ENCODE measurements at regions not wholly inside any gene's neighbourhood (a gene's known extent, or its start where the extent isn't known, plus 50 kb on each side); places are given as distances from the start of the nearest gene placed in this dataset.

DNA sequence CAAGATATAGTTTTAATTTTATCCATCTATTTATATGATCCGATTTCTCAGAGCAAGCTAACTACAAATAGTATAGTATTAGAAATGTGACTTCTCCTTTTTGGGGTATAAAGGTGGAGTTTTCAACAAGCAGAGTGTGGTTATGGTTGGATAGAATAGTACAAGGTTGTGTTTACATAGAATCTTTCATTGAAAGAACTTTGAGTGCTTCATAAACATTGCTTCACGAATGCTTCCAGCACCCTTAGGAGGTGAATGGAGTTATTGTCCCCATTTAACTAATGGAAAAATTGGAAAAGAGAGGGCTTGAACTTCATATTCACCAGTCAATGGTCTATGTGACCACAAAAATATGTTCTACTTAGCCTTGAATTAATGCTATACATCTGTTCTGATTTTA is 134.1 kb upstream of the CITED2 start:
- Histone ChIP-seq H3K27ac (ENCODE audit: insufficient read depth, low read length, poor library complexity, severe bottlenecking) (no peak overlapping the region), H3K9me3 (ENCODE audit: control insufficient read depth, low read length) (no peaks in the 10 kb centered on the region), H3K4me3 (ENCODE audit: insufficient read depth, low read depth, low read length, poor library complexity, severe bottlenecking) (no peak overlapping the region), H3K4me1 (ENCODE audit: control insufficient read depth, insufficient read depth, low read length, poor library complexity, severe bottlenecking) (no peaks in the 10 kb centered on the region), H3K36me3 (ENCODE audit: control insufficient read depth, insufficient read depth, low read length) (no peaks in the 10 kb centered on the region), H3K27me3 (replicated peaks; ENCODE audit: control insufficient read depth, insufficient read depth, low read length, poor library complexity, severe bottlenecking) (no peaks in the 10 kb centered on the region)
- DNase-seq, result no peak

GRCh38 chr6:139508023-139508422 is 133.6 kb upstream of the CITED2 start:
- Histone ChIP-seq H3K27me3 (replicated peaks; ENCODE audit: control insufficient read depth, insufficient read depth, low read length, poor library complexity, severe bottlenecking) (no peaks in the 10 kb centered on the region), H3K9me3 (ENCODE audit: control insufficient read depth, low read length) (no peaks in the 10 kb centered on the region), H3K4me3 (ENCODE audit: insufficient read depth, low read depth, low read length, poor library complexity, severe bottlenecking) (no peak overlapping the region), H3K36me3 (ENCODE audit: control insufficient read depth, insufficient read depth, low read length) (no peaks in the 10 kb centered on the region), H3K27ac (ENCODE audit: insufficient read depth, low read length, poor library complexity, severe bottlenecking) (no peak overlapping the region), H3K4me1 (ENCODE audit: control insufficient read depth, insufficient read depth, low read length, poor library complexity, severe bottlenecking) (no peaks in the 10 kb centered on the region)
- no peak for DNase-seq

DNA sequence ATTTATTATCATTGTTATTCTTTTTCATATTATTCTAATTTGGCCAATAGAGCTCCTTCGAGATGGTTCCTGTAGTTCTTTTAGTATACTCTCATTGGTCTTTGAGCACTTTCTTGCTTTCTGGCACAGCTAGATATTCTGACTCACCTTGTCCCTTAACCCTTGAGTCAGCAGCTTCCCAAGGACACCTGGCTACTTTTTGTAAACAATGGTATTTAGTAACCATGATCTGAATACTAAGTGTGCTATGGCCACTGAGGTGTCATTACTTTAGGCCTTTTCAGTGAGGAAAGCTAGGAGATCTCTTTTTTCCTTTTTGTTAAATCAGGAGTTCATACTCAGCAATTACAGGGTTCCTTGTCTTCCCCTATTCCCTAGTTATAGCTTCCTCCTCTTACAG is 126.5 kb upstream of the CITED2 start:
- no peaks in the 10 kb centered on the region for H3K4me1 ChIP-seq (ENCODE audit: control insufficient read depth, insufficient read depth, low read length, poor library complexity, severe bottlenecking)
- H3K36me3 ChIP-seq (ENCODE audit: control insufficient read depth, insufficient read depth, low read length), result no peaks in the 10 kb centered on the region
- H3K27me3 ChIP-seq (replicated peaks; ENCODE audit: control insufficient read depth, insufficient read depth, low read length, poor library complexity, severe bottlenecking), result no peaks in the 10 kb centered on the region
- H3K27ac ChIP-seq (ENCODE audit: insufficient read depth, low read length, poor library complexity, severe bottlenecking), result no peak overlapping the region
- H3K9me3 ChIP-seq (ENCODE audit: control insufficient read depth, low read length), result no peaks in the 10 kb centered on the region
- H3K4me3 ChIP-seq (ENCODE audit: insufficient read depth, low read depth, low read length, poor library complexity, severe bottlenecking), result no peak overlapping the region
- no peak for DNase-seq

GRCh38 chr6:139498715-139499114 is 124.3 kb upstream of the CITED2 start:
- Histone ChIP-seq H3K27me3 (replicated peaks; ENCODE audit: control insufficient read depth, insufficient read depth, low read length, poor library complexity, severe bottlenecking) (no peaks in the 10 kb centered on the region), H3K36me3 (ENCODE audit: control insufficient read depth, insufficient read depth, low read length) (no peaks in the 10 kb centered on the region), H3K4me3 (ENCODE audit: insufficient read depth, low read depth, low read length, poor library complexity, severe bottlenecking) (no peak overlapping the region), H3K27ac (ENCODE audit: insufficient read depth, low read length, poor library complexity, severe bottlenecking) (no peak overlapping the region), H3K4me1 (ENCODE audit: control insufficient read depth, insufficient read depth, low read length, poor library complexity, severe bottlenecking) (no peaks in the 10 kb centered on the region), H3K9me3 (ENCODE audit: control insufficient read depth, low read length) (no peaks in the 10 kb centered on the region)
- DNase-seq, result no peak

DNA sequence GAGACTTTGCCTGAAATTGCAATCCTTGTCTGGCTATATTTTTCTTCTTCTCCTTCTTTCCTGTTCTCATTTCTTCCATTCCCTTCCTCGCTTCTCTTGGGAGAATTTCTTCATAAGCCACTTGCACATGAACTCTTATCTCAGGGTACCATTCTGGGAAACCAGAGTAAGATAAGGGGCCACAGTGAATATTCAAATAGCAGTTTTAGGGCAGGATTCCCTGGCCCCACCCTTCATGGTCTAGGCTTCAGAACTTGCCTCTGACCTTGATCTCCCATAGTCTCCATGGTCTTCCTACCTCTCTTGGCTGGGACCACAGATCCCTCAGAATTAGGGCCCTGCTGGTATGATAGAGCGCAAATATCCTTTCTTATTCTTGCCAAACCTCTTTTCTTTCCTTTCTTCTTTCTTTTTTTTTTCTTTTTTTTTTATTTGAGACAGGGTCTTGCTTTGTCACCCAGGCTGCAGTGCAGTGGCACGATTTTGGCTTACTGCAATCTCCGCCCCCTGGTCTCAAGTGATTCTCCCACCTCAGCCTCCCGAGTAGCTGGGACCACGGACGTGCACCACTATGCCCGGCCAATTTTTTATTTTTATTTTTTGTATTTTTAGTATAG is 123.0 kb upstream of the CITED2 start:
- H3K36me3 ChIP-seq (ENCODE audit: control insufficient read depth, insufficient read depth, low read length), result no peaks in the 10 kb centered on the region
- no peaks in the 10 kb centered on the region for H3K27me3 ChIP-seq (replicated peaks; ENCODE audit: control insufficient read depth, insufficient read depth, low read length, poor library complexity, severe bottlenecking)
- H3K4me1 ChIP-seq (ENCODE audit: control insufficient read depth, insufficient read depth, low read length, poor library complexity, severe bottlenecking), result no peaks in the 10 kb centered on the region
- H3K27ac ChIP-seq (ENCODE audit: insufficient read depth, low read length, poor library complexity, severe bottlenecking), result no peak overlapping the region
- H3K4me3 ChIP-seq (ENCODE audit: insufficient read depth, low read depth, low read length, poor library complexity, severe bottlenecking), result no peak overlapping the region
- no peaks in the 10 kb centered on the region for H3K9me3 ChIP-seq (ENCODE audit: control insufficient read depth, low read length)
- no peak for DNase-seq

GRCh38 chr6:139496654-139497344 is 122.4 kb upstream of the CITED2 start:
- Histone ChIP-seq H3K36me3 (ENCODE audit: control insufficient read depth, insufficient read depth, low read length) (no peaks in the 10 kb centered on the region), H3K9me3 (ENCODE audit: control insufficient read depth, low read length) (no peaks in the 10 kb centered on the region), H3K4me3 (ENCODE audit: insufficient read depth, low read depth, low read length, poor library complexity, severe bottlenecking) (no peak overlapping the region), H3K4me1 (ENCODE audit: control insufficient read depth, insufficient read depth, low read length, poor library complexity, severe bottlenecking) (no peaks in the 10 kb centered on the region), H3K27me3 (replicated peaks; ENCODE audit: control insufficient read depth, insufficient read depth, low read length, poor library complexity, severe bottlenecking) (no peaks in the 10 kb centered on the region), H3K27ac (ENCODE audit: insufficient read depth, low read length, poor library complexity, severe bottlenecking) (no peak overlapping the region)
- DNase-seq, result no peak

- Histone ChIP-seq H3K9me3 (ENCODE audit: control insufficient read depth, low read length) (no peaks in the 10 kb centered on the region), H3K4me1 (ENCODE audit: control insufficient read depth, insufficient read depth, low read length, poor library complexity, severe bottlenecking) (no peaks in the 10 kb centered on the region), H3K27ac (ENCODE audit: insufficient read depth, low read length, poor library complexity, severe bottlenecking) (no peak overlapping the region), H3K36me3 (ENCODE audit: control insufficient read depth, insufficient read depth, low read length) (no peaks in the 10 kb centered on the region), H3K27me3 (replicated peaks; ENCODE audit: control insufficient read depth, insufficient read depth, low read length, poor library complexity, severe bottlenecking) (no peaks in the 10 kb centered on the region), H3K4me3 (ENCODE audit: insufficient read depth, low read depth, low read length, poor library complexity, severe bottlenecking) (no peak overlapping the region)
- DNase-seq, result no peak
These were observed 120.0 kb upstream of the CITED2 start for GRCh38 chr6:139494376-139494990.

DNA sequence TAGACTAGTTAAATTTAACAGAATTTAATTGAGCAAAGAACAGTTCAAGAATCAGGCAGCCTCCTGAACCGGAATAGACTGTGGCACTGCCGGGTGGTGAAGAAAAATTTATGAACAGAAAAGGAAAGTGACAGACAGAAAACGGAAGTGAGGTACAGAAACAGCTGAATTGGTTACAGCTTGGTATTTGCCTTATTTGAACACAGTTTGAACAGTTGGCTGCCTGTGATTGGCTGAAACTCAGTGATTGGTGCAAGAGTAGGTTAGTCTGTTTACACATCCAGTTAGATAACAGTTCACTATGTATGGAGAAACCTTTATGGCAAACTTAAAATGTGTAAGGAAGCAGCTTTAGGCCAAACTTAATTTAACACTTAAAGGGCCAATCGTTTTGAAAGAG is 116.0 kb upstream of the CITED2 start:
- H3K27me3 ChIP-seq (replicated peaks; ENCODE audit: control insufficient read depth, insufficient read depth, low read length, poor library complexity, severe bottlenecking), result no peaks in the 10 kb centered on the region
- DNase-seq, result peak; percentile 3 to 34 (median 32)
- H3K27ac ChIP-seq (ENCODE audit: insufficient read depth, low read length, poor library complexity, severe bottlenecking), result no peak overlapping the region
- H3K4me1 ChIP-seq (ENCODE audit: control insufficient read depth, insufficient read depth, low read length, poor library complexity, severe bottlenecking), result no peaks in the 10 kb centered on the region
- H3K36me3 ChIP-seq (ENCODE audit: control insufficient read depth, insufficient read depth, low read length), result no peaks in the 10 kb centered on the region
- no peak overlapping the region for H3K4me3 ChIP-seq (ENCODE audit: insufficient read depth, low read depth, low read length, poor library complexity, severe bottlenecking)
- no peaks in the 10 kb centered on the region for H3K9me3 ChIP-seq (ENCODE audit: control insufficient read depth, low read length)

- H3K4me1 ChIP-seq (ENCODE audit: control insufficient read depth, insufficient read depth, low read length, poor library complexity, severe bottlenecking), result no peaks in the 10 kb centered on the region
- DNase-seq, result no peak
- H3K27ac ChIP-seq (ENCODE audit: insufficient read depth, low read length, poor library complexity, severe bottlenecking), result no peak overlapping the region
- H3K36me3 ChIP-seq (ENCODE audit: control insufficient read depth, insufficient read depth, low read length), result no peaks in the 10 kb centered on the region
- no peaks in the 10 kb centered on the region for H3K9me3 ChIP-seq (ENCODE audit: control insufficient read depth, low read length)
- H3K4me3 ChIP-seq (ENCODE audit: insufficient read depth, low read depth, low read length, poor library complexity, severe bottlenecking), result no peak overlapping the region
- H3K27me3 ChIP-seq (replicated peaks; ENCODE audit: control insufficient read depth, insufficient read depth, low read length, poor library complexity, severe bottlenecking), result no peaks in the 10 kb centered on the region
These were observed 112.0 kb upstream of the CITED2 start for GRCh38 chr6:139486476-139486799.

DNA sequence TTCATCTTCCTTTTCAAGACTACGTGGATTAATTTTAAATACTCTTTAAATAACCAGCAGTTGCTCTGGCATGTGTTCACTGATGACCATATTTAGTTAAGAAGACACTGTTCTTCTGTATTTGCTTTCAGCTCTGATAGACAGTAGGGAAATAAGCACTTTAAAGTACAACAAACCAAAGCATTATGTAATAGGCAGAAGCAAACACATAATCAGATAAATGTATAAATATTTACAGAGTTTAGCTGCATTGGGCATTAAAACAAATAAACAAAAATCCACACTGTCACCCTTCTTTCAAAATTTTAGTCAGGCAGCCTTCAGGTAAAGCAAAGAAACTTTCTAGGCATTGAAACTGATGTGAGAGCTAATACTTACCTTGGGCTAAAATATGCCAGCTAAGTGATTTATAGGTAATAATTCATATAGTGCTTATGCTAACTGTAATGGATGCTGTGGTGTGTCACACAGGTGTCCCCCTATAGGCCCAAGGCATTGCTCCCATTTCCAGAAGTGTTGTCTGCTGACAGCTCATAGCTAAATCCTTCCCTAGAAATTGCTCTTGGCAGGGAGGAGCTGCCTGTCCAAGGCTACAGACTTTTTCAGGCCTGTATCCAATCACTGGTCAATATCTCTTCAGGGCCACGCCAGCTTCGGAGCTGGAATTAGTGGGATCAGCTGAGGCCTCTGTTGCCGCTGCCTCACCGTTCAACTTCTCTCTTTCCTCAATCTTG is 111.5 kb upstream of the CITED2 start:
- Histone ChIP-seq H3K27me3 (replicated peaks; ENCODE audit: control insufficient read depth, insufficient read depth, low read length, poor library complexity, severe bottlenecking) (no peaks in the 10 kb centered on the region), H3K9me3 (ENCODE audit: control insufficient read depth, low read length) (no peaks in the 10 kb centered on the region), H3K4me3 (ENCODE audit: insufficient read depth, low read depth, low read length, poor library complexity, severe bottlenecking) (no peak overlapping the region), H3K4me1 (ENCODE audit: control insufficient read depth, insufficient read depth, low read length, poor library complexity, severe bottlenecking) (no peaks in the 10 kb centered on the region), H3K36me3 (ENCODE audit: control insufficient read depth, insufficient read depth, low read length) (no peaks in the 10 kb centered on the region), H3K27ac (ENCODE audit: insufficient read depth, low read length, poor library complexity, severe bottlenecking) (no peak overlapping the region)
- no peak for DNase-seq

All from effector memory CD4-positive, alpha-beta T cell (primary cell).